PC-9 (cell line): ENCODE measurements at regions not wholly inside any gene's neighbourhood (a gene's known extent, or its start where the extent isn't known, plus 50 kb on each side); places are given as distances from the start of the nearest gene placed in this dataset.

Experiments used
- EZH2 ChIP-seq: fragments of 200-600 bp; sonication (generic); IDR thresholded peaks from 2 replicates; pipeline ENCODE4 v1.8.0; 2017; ENCODE audit warnings: antibody characterized with exemption, low read depth
- TF ChIP-seq, protein P1 (sequence below): fragments of 200-600 bp; sonication (generic); conservative IDR thresholded peaks from 2 replicates; pipeline ENCODE4 v1.6.1; 2017; ENCODE audit warnings: mixed run types, antibody characterized with exemption, mild to moderate bottlenecking, moderate library complexity

DNA sequence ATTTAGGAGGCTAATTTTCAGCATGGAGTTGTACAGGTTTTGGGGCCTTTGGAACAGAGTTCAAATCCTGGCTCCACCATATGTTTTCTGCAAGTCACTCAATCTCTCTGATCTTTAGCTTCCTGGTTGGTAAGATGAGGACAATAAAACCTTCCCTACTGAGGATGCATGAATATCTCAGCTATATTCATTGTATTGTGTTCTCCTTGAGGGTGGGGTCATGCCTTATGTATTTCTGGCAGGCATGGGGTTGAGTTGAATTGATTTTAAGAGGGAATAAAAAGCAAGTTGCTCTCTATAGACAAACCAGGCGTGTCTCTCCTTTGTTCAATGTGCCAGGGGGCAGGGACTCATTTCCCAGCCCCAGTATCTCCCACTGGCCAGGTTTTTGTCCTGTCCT is 173.1 kb downstream of the C12orf75 start:
- TF ChIP-seq, protein P1, sequence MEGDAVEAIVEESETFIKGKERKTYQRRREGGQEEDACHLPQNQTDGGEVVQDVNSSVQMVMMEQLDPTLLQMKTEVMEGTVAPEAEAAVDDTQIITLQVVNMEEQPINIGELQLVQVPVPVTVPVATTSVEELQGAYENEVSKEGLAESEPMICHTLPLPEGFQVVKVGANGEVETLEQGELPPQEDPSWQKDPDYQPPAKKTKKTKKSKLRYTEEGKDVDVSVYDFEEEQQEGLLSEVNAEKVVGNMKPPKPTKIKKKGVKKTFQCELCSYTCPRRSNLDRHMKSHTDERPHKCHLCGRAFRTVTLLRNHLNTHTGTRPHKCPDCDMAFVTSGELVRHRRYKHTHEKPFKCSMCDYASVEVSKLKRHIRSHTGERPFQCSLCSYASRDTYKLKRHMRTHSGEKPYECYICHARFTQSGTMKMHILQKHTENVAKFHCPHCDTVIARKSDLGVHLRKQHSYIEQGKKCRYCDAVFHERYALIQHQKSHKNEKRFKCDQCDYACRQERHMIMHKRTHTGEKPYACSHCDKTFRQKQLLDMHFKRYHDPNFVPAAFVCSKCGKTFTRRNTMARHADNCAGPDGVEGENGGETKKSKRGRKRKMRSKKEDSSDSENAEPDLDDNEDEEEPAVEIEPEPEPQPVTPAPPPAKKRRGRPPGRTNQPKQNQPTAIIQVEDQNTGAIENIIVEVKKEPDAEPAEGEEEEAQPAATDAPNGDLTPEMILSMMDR: no peak
- no peak for TF ChIP-seq EZH2
